ENCODE measurements at regions not wholly inside any gene's neighbourhood (a gene's known extent, or its start where the extent isn't known, plus 50 kb on each side); places are given as distances from the start of the nearest gene placed in this dataset.

DNA sequence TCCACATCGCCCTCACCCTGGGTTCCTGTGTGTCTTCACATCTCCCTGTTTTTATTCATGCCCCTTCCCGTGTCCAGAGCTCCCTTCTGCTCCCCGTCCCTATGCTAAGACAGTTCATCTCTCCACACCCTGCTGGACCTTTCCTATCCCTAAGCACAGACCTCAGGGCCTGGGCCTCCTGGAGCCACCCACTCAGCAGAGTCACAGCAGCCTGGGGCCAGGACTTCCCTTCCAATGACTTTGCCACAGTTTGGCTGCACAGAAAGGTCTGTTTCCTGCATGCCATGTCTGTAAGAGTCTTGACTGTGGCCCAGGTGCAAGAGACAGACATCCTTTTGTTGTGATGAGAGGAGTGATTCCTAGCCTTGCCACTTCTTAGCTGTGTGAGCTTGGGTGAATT lies 470.7 kb downstream of the TSHZ3 start:
- no peak for DNase-seq
- Histone ChIP-seq H3K27me3 (no peaks in the 10 kb centered on the region), H3K4me1 (no peaks in the 10 kb centered on the region), H3K27ac (no peak overlapping the region), H3K36me3 (no peaks in the 10 kb centered on the region), H3K9me3 (no peaks in the 10 kb centered on the region), H3K4me3 (no peak overlapping the region)
- no peak for TF ChIP-seq POLR2A (IDR thresholded peaks at IDR 0.05)
- TF ChIP-seq, protein P1, sequence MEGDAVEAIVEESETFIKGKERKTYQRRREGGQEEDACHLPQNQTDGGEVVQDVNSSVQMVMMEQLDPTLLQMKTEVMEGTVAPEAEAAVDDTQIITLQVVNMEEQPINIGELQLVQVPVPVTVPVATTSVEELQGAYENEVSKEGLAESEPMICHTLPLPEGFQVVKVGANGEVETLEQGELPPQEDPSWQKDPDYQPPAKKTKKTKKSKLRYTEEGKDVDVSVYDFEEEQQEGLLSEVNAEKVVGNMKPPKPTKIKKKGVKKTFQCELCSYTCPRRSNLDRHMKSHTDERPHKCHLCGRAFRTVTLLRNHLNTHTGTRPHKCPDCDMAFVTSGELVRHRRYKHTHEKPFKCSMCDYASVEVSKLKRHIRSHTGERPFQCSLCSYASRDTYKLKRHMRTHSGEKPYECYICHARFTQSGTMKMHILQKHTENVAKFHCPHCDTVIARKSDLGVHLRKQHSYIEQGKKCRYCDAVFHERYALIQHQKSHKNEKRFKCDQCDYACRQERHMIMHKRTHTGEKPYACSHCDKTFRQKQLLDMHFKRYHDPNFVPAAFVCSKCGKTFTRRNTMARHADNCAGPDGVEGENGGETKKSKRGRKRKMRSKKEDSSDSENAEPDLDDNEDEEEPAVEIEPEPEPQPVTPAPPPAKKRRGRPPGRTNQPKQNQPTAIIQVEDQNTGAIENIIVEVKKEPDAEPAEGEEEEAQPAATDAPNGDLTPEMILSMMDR (IDR thresholded peaks at IDR 0.05), result no peak
- intact Hi-C loops (cut with DNase I), result no loop called here
- WGBS, 2 donors, result 35 to 64% methylated on average over 2 of the region's 3 CpGs

DNA sequence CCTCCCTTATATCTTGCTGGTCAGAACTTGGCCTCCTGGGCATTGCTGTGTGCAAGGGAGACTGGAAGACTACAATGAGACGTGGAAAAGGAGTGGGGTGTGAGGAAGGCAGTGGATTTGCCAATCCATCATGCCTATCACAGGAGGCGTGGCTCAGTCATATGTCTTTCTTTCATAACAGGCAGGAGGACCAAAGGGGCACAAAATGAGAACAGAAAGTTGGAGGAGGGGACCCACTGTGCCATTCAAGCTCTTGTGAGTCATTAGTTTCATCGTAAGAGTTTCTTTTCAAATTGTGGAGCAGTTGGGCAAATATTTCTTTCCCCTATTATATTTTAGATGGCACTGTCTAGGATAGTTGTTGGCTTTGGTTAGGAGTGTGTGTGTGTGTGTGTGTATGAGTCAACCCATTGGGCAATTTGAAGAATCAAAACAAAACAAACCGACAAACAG lies 471.5 kb downstream of the TSHZ3 start:
- Histone ChIP-seq H3K27me3 (no peaks in the 10 kb centered on the region), H3K4me3 (no peak overlapping the region), H3K9me3 (no peaks in the 10 kb centered on the region), H3K4me1 (no peaks in the 10 kb centered on the region), H3K36me3 (no peaks in the 10 kb centered on the region), H3K27ac (no peak overlapping the region)
- 35 to 42% methylated on average over 4 of the region's 4 CpGs for WGBS, 2 donors
- no peak for DNase-seq
- intact Hi-C loops (cut with DNase I), result no loop called here
- TF ChIP-seq, protein P1 (IDR thresholded peaks at IDR 0.05), result no peak
- no peak for TF ChIP-seq POLR2A (IDR thresholded peaks at IDR 0.05)

DNA sequence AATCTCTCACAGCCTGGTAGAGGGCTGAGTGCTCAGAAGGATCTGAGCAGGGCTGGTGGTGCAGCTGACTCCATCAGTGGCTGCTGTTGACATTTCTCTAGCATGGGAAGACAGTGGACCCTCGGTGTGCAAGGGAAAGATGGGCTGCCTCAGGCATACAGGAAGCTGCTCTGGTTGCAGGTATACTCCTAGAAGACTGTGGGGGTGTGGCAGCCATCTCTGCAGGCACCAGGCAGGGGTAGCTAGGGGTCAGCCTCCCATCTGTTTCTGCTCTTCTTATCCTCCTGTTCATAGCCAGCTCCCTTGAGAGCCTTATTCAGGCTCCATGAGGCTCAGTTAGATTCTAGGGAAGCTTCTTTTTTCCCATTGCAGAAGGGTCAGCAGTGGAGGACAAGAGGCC lies 475.5 kb downstream of the TSHZ3 start:
- WGBS, 2 donors, result no CpG with 5 or more reads among the region's 1 CpG
- intact Hi-C loops (cut with DNase I), result no loop called here
- H3K4me1 ChIP-seq, result no peaks in the 10 kb centered on the region
- no peak overlapping the region for H3K27ac ChIP-seq
- DNase-seq, result no peak
- no peaks in the 10 kb centered on the region for H3K27me3 ChIP-seq
- no peaks in the 10 kb centered on the region for H3K9me3 ChIP-seq
- H3K4me3 ChIP-seq, result no peak overlapping the region
- no peaks in the 10 kb centered on the region for H3K36me3 ChIP-seq
- TF ChIP-seq POLR2A (IDR thresholded peaks at IDR 0.05), result no peak
- TF ChIP-seq, protein P1 (IDR thresholded peaks at IDR 0.05), result no peak

DNA sequence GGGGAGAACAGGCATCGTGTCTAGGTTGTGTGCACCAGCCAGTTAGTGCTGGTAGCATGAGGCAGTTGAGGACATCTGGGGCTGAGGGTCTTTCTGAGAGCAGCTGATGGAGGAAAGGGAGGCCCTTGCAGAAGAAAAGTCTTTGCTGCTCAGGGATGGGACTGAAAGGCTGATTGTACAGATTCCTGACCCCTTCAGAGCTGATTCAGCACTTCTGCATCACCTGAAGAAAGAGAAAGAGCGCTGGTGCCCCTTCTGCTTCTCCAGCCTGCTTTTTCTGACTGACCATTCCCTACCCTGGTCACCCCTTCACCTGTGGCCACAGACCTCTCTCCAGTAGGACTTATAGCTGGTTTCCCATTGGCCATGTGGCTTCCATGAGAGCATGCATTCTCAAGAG lies 476.2 kb downstream of the TSHZ3 start:
- no peak overlapping the region for H3K4me3 ChIP-seq
- 70 to 72% methylated on average over 2 of the region's 2 CpGs for WGBS, 2 donors
- no peak overlapping the region for H3K27ac ChIP-seq
- H3K27me3 ChIP-seq, result no peaks in the 10 kb centered on the region
- no peak for TF ChIP-seq POLR2A (IDR thresholded peaks at IDR 0.05)
- TF ChIP-seq, protein P1 (IDR thresholded peaks at IDR 0.05), result no peak
- no peak for DNase-seq
- no peaks in the 10 kb centered on the region for H3K36me3 ChIP-seq
- H3K4me1 ChIP-seq, result no peaks in the 10 kb centered on the region
- intact Hi-C loops (cut with DNase I), result no loop called here
- no peaks in the 10 kb centered on the region for H3K9me3 ChIP-seq

DNA sequence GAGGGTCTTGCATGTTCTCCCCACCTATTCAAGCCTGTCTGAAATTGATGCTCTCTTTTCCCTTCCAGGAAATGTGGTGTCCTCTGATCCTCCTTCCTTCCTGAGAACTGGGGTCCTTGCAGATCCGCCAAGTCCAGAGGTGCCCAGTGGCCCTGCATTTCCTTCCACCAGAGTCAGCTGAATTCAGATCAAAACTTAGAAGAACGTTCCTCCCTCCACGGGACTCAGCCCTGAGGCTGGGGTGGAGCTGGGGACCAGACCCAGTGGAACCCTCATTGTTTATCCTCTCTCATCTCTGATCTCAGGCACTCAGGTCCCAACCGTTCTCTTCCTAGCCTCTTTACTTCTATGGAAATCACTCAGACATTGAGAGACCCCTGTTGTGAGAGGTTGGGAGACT lies 477.3 kb downstream of the TSHZ3 start:
- 41 to 79% methylated on average over 3 of the region's 4 CpGs for WGBS, 2 donors
- H3K27me3 ChIP-seq, result no peaks in the 10 kb centered on the region
- H3K36me3 ChIP-seq, result no peaks in the 10 kb centered on the region
- H3K9me3 ChIP-seq, result no peaks in the 10 kb centered on the region
- H3K4me1 ChIP-seq, result no peaks in the 10 kb centered on the region
- DNase-seq, result no peak
- intact Hi-C loops (cut with DNase I), result no loop called here
- H3K4me3 ChIP-seq, result no peak overlapping the region
- no peak overlapping the region for H3K27ac ChIP-seq
- no peak for TF ChIP-seq POLR2A (IDR thresholded peaks at IDR 0.05)
- TF ChIP-seq, protein P1 (IDR thresholded peaks at IDR 0.05), result no peak
